Suppressor macrophage (primary cell): ENCODE measurements at regions not wholly inside any gene's neighbourhood (a gene's known extent, or its start where the extent isn't known, plus 50 kb on each side); places are given as distances from the start of the nearest gene placed in this dataset.

Experiments used
- DNase-seq, 4 experiments: peaks; one replicate each; pipeline ENCODE4 v3.0.0-alpha.2; 2020 to 2022

GRCh38 chr2:177314722-177315264 lies 50.3 kb upstream of the NFE2L2 start:
- no peak for DNase-seq

- DNase-seq = no peak
Measured at GRCh38 chr2:177315364-177315763, 50.8 kb upstream of the NFE2L2 start.

GRCh38 chr2:177316756-177317155 lies 52.2 kb upstream of the NFE2L2 start:
- DNase-seq = no peak

- DNase-seq = no peak
Measured at GRCh38 chr2:177317443-177317842, 52.9 kb upstream of the NFE2L2 start.

- DNase-seq = no peak
Measured at GRCh38 chr2:177317857-177318256, 53.3 kb upstream of the NFE2L2 start.

- no peak for DNase-seq
Measured at GRCh38 chr2:177318613-177319012, 54.1 kb upstream of the NFE2L2 start.

GRCh38 chr2:177320596-177320995 lies 56.1 kb upstream of the NFE2L2 start:
- peak in 3 of 4 experiments; percentile 17 to 55 (median 54) for DNase-seq

GRCh38 chr2:177322801-177323261 lies 58.3 kb upstream of the NFE2L2 start:
- DNase-seq = no peak

GRCh38 chr2:177324797-177325196 lies 60.3 kb upstream of the NFE2L2 start:
- DNase-seq = peak in 3 of 4 experiments; percentile 10 to 34 (median 32)

GRCh38 chr2:177325554-177325953 lies 61.0 kb upstream of the NFE2L2 start:
- no peak for DNase-seq

GRCh38 chr2:177326005-177326404 lies 61.5 kb upstream of the NFE2L2 start:
- DNase-seq = no peak

- DNase-seq = no peak
Measured at GRCh38 chr2:177326591-177326990, 62.1 kb upstream of the NFE2L2 start.

GRCh38 chr2:177327009-177327408 lies 62.5 kb upstream of the NFE2L2 start:
- DNase-seq = peak; percentile 20 to 69 (median 40)

GRCh38 chr2:177328056-177328455 lies 63.5 kb upstream of the NFE2L2 start:
- DNase-seq = no peak

- DNase-seq = peak; percentile 23 to 53 (median 32)
Measured at GRCh38 chr2:177329064-177329463, 63.5 kb upstream of the AGPS start.

- no peak for DNase-seq
Measured at GRCh38 chr2:177331466-177331997, 61.0 kb upstream of the AGPS start.

- DNase-seq = peak; percentile 79 to 86 (median 84)
Measured at GRCh38 chr2:177332026-177332991, 60.3 kb upstream of the AGPS start.

- no peak for DNase-seq
Measured at GRCh38 chr2:177332992-177333388, 59.6 kb upstream of the AGPS start.

- DNase-seq = peak; percentile 53 to 88 (median 72)
Measured at GRCh38 chr2:177334940-177335543, 57.5 kb upstream of the AGPS start.

- DNase-seq = no peak
Measured at GRCh38 chr2:177335917-177336450, 56.6 kb upstream of the AGPS start.

GRCh38 chr2:177338177-177338721 lies 54.3 kb upstream of the AGPS start:
- DNase-seq = no peak

- DNase-seq = peak in 1 of 4 experiments; percentile 23
Measured at GRCh38 chr2:177340158-177340557, 52.4 kb upstream of the AGPS start.

GRCh38 chr2:177342736-177343135 lies 49.8 kb upstream of the AGPS start:
- DNase-seq = no peak
